NCI-H1694 treated with DMSO at 0.1 percent for 48 hours (cell line): ENCODE measurements at regions not wholly inside any gene's neighbourhood (a gene's known extent, or its start where the extent isn't known, plus 50 kb on each side); places are given as distances from the start of the nearest gene placed in this dataset.
"Not testable (repeated sequence)": the region's sequence is repeated elsewhere in the genome, so short reads cannot be mapped to it uniquely, and the experiment has no call there.

Source experiments
- DNase-seq: peaks from one replicate; lab custom pipeline; 2025; lab: John Stamatoyannopoulos, UW

DNA sequence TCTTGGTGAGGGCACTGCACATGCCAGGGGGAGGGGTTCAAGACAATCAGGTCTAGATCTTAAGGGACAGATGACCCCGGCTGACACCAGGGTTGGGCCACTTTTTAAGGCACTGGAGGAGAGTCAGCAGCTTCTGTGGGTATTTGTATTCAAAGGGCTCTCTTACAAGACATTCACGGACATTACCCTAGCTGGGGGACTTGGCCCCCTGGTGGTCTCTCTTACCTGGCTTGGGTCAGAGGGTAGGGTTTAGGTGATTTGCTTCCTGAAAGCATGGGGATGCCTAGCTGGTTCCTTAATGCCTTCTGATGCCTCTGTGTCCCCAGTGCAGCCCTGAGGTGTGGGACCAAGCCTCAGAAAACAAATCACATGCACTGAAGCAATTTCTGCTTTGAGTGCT is 354.7 kb downstream of the CDC5L start:
- no peak for DNase-seq

DNA sequence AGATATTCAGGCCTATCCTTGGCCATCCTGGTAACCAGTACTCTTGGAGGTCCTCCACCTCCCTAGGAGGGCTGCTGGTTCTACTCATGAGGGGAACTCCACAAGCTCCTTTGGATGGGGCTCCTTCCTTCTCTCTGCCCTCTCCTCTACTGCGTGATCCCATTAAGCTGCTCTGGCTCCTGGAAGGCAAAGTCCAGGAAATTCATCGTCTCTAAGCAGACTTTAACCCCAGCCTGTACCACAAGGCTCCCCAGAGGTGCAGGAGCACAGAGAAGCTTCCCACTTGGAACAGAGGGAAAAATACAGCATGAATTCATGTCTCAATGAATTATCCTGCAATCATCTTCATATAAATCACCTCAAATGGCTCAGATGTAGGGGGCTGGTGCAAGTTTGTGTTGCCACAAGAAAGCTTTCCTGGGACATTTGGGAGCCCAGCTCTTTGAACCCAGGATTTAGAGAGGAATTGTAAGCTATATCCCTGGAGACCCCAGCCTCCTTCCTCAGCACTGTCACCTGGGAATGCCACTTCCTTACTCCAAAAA is 355.4 kb downstream of the CDC5L start:
- DNase-seq, result no peak

DNA sequence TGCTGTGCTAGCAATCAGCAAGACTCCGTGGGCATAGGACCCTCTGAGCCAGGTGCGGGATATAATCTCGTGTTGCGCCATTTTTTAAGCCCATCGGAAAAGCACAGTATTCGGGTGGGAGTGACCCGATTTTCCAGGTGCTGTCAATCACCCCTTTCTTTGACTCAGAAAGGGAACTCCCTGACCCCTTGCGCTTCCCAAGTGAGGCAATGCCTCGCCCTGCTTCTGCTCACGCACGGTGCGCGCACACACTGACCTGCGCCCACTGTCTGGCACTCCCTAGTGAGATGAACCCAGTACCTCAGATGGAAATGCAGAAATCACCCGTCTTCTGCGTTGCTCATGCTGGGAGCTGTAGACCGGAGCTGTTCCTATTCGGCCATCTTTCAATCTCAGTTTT is 372.6 kb downstream of the CDC5L start:
- not testable (repeated sequence) for DNase-seq

DNA sequence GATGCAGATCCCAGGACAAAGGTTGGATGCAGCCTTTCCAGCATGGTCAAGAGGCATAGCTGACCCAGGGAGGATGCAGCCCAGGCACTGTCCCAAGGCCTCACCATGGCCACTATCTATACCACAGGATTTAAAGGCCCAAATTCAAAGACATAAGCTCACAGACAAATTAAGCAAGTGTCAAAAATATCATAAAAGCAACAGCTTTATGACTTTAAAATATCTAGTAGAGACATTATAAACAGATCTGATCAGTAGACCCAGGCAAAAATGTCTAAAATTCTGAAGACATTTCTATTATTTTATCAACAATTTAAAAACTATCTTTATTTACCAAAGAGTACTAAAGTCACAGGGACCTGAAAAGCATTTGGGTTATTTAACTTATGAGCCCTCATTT is 373.5 kb downstream of the CDC5L start:
- DNase-seq, result no peak

DNA sequence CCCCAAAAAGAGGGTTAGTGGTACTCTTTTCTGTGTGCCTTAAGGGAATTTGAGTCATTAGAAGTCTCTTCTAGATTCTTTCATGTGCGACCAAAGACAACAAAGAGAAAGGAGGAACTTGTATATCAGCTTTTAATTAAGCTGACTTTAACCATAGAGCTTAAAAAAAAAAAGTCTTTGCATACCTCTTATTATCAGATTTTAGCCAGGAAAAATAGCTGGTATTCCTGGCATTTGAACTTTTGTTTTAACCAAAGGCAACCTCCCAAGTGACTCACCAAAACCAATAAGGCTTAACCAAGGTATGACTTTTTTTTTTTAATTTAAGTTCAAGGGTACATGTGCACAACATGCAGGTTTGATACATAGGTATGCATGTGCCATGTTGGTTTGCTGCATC is 375.0 kb downstream of the CDC5L start:
- no peak for DNase-seq

DNA sequence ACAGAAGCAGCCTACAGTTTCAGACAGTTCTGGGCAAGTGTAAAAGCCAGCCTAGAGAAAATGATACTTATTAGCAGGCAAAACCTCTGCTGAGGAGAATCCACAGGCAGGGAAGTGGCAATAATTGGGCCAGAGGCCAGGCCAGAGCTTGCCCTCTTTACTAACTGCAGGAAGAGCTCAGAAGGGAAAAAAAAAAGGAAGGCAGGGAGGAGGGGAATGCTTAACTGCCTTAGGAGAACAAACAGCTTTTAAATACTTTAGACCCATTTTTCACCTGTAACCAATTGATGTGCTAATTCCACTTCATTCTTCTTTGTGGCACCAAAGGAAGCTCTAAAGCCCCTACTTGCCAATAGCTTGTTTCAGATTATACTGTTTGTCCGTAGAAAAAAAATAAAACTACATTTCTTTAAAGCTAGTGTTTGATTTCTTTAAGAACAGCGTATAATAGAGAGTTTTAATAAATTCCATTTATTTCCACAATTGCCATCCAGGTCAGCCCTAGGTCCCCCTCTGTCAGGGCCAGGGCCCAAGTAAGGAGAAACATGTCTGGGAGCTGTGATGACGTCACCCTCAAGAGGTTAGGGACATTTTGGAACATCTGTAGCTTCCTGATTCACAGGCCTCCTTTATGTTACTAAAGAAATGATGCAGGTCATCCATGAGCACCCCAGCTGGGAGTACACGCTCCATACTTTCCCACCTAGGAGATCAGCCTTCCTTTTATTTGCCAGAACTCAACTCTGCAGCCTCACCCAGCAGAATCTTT is 384.3 kb downstream of the CDC5L start:
- no peak for DNase-seq

DNA sequence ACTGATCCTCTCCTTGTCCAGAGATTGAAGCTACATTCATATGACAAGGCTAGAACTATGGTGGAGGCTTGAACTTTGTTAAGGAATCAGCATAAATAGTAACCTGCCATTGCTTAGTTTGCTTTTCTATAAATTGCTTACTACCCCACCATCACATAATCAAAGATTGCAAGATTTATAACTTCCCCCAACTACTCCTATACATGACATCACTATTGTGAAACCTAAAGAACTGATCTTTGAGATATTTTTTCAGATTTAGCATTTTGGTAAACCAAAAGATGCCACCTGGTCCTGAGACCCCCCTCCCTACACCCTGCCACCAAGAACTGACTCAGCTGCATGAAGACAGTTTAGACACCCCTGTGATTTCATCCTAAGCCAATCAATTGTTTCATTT is 385.3 kb downstream of the CDC5L start:
- no peak for DNase-seq

DNA sequence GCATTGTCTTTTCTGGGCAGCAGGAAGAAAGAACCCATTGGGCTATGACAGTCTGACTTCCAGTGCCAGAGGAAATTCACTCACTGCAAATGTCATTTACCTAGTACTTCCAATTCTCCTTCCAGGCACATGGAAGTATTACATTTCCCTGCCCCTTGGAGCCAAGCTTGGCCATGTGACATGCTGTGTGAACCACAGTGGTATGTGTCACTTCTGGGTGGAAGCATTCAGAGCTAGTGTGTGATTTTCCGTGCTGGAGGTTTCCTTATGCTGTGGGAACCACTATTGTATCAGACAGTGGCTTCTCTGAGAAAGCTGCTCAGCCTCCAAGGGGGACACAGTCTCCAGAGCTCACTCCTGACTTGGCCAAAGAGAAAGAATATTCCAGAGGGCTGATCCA is 387.6 kb downstream of the CDC5L start:
- no peak for DNase-seq

DNA sequence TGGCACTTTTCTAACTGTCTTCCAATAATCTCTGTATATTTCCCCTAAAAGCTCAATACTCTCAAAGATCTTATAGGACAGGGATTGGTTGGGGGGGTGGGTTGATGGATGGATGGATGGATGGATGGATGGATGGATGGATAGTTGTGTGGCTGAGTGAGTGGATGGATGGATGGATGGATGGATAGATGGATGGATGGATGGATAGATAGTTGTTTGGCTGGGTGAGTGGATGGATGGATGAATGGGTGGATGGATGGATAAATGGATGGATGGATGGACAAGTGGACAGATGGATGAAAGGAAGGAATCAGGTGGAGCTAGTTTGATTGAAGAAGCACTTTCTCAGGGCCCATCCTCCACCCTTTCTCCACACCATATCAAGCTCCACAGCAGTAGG is 388.8 kb downstream of the CDC5L start:
- no peak for DNase-seq

DNA sequence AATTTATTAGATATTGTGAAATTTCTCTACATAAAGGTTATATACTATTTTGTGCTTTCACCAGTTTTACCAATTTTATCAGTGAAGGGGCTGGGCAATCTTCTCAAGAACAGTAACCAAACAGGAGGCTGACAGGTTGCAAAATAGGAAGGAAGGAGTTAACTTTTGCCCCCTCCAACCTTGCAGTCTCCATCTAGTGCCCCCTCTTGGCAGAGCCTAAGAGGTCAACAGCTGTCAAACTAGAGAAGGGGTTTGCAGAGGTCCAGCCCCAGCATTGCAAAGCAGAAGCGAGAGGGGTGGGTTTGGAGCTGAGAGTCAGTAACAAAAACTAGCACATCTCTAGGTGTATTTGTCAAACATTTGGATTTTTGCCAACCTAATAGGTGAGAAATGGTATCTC is 391.0 kb downstream of the CDC5L start:
- DNase-seq, result no peak
